NCI-H510A treated with DMSO at 0.1 percent for 48 hours (cell line): ENCODE measurements at regions not wholly inside any gene's neighbourhood (a gene's known extent, or its start where the extent isn't known, plus 50 kb on each side); places are given as distances from the start of the nearest gene placed in this dataset.
"Not testable (repeated sequence)": the region's sequence is repeated elsewhere in the genome, so short reads cannot be mapped to it uniquely, and the experiment has no call there.

Source experiments
- DNase-seq: peaks from one replicate; lab custom pipeline; 2025; lab: John Stamatoyannopoulos, UW

DNA sequence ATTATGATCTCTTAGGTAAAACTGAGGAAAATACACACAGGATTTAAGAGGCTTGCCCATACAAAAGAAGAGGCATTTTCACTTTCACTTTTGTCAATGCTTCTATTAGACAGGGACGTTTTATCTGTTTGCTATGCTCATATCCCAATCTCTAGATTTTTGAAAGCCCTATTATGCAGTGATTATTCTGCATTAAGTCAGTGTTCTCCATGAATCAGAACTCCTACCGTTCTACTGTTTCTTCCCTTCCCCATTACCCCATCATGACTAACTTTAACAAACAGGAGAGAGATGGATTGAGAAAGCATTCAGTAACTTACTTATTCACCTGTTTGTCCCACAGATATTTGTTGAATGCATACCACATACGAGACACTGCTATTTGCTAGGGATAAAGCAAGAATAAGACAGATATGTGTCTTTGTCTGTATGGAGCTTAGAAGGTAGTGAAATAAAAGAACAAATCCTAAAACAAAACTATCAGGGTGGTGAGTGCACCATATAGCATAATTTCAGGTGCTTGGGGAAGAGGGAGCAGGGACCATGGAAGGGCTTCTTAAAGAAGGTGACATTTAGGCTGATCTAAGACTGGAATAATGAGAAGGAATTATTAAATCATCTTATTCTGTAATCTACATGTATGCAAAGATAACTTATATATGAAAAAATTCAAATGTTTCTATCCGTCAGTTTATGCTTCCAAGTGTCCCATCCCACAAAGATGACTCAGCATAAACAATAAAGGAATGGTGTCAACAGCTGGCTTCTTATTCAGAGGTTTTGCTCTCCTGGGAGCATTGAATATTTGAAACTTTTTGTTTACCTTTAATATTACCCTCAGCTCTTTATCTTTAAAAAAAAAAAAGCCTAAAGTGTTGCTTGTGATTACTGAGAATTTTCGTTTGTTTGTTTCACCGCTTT lies 328.1 kb downstream of the HINT1 start:
- peak; percentile 2 for DNase-seq

GRCh38 chr5:130817598-130818384 lies 347.3 kb downstream of the HINT1 start:
- DNase-seq = not testable (repeated sequence)

DNA sequence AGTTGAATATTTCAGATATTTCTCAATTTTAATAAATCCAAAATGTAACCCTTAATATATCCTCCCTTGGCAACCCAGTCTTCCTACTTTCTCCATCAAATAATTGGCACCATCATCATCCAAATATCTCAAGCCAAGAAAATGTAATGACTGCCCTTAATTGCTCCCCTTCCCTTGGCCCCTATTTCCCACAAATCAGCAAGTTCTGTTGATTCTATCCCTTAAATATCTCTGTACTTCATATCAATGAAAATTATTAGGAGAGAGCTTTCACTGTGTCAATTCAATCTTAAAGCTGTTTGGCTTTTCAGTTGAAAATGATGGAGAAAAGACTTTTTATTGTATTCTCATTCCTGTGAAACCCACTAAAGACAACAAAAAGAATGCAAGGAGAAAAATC lies 349.8 kb downstream of the HINT1 start:
- no peak for DNase-seq

DNA sequence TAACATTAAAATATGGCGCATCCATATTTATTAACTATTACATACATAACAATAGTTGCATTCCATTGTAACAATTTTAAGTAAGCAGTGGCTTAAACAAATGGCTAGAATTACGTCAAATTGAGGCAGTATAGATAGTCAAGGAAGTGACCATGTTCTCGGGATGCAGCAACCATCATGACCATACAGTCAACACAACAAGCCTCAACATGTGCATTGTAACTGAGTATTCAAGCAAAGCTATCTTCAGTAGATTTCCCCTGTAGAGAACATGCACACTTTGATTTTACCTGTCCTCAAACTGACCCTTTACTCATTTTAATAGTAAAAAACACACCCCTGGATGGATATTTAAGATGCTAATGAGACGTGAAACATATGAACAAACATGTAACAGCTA lies 356.4 kb downstream of the HINT1 start:
- DNase-seq = no peak

- no peak for DNase-seq
Observed at GRCh38 chr5:130805648-130806047, 359.4 kb downstream of the HINT1 start.

- DNase-seq = no peak
Observed at GRCh38 chr5:130805036-130805435, 360.0 kb downstream of the HINT1 start.

DNA sequence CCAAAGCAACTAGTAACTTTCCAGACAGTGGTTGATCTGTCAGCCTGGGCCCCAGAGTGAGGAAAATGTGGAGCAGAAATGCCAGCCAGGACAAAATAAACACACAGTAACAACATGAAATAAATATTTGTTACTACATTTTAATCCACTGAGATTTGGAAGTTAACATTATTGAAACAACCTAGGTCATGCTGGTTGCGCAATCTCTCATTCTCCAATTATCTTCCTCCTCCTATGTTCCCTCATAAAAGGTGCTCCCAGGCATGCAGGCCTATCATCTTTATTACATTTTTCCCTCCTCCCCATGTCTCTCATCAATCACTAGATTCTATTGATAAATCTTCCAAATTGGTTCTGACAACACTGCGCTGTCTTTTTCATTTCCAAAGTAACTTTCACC lies 363.1 kb downstream of the HINT1 start:
- DNase-seq = no peak

GRCh38 chr5:130799015-130799414 lies 366.0 kb downstream of the HINT1 start:
- no peak for DNase-seq

DNA sequence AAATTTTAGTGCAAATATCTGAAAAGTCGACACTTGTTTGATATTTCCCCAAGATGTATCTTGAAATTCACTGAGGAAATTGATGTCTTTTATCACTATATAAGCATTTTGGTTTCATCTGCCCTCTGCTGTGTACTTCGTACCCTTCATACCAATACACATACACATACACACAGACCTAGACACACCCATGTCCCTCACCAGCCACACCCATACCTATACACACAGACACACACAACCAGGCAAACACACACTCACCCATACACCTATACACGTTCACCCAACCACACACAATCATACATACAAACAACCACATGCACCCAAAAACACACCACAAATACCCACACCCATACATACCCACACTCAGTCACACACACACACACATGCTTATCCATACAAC lies 367.8 kb downstream of the HINT1 start:
- no peak for DNase-seq

DNA sequence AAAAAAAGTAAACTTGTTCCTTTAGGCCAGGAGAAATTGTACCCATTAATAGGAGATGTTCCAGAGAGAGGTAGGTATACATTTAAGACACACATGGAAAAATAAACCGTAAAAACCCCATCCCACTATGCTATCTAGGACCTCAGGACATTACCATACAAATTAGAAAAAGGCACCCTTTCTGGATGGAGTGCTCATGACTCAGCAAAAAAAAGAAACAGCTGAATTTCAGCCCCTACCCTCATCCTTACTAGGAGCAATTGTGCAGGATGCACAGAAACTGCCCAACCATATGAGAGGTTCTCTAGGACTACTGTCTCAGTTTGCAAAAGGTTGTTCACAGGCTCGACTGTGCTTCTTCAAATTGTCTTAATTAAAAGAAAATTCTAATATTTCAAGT lies 368.2 kb downstream of the HINT1 start:
- DNase-seq = no peak

- no peak for DNase-seq
Observed at GRCh38 chr5:130796032-130796431, 369.0 kb downstream of the HINT1 start.

GRCh38 chr5:130795037-130795436 lies 370.0 kb downstream of the HINT1 start:
- DNase-seq = no peak

- DNase-seq = no peak
Observed at GRCh38 chr5:130777794-130778193, 387.3 kb downstream of the HINT1 start.

GRCh38 chr5:130773813-130774212 lies 391.2 kb downstream of the HINT1 start:
- DNase-seq = no peak

DNA sequence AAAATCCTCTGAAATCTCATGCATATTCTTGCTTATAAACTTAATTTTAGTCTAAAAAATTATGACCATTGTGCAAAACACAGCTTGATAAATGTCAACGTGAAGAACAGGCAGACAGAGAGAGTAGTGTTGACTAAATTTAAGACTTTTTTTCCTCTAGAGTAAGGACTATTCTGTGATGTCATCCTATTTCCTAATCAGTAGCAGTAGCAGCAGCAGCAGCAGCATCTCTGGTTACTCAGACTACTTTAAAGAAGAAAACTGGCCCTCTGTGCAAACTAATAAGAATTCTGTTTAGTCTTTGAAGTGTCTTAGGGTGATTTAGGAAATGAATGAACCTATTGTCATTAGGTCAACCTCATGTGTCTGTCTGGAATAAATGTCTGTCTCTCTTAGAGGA lies 403.0 kb downstream of the HINT1 start:
- no peak for DNase-seq

- no peak for DNase-seq
Observed at GRCh38 chr5:130759061-130759460, 406.0 kb downstream of the HINT1 start.

DNA sequence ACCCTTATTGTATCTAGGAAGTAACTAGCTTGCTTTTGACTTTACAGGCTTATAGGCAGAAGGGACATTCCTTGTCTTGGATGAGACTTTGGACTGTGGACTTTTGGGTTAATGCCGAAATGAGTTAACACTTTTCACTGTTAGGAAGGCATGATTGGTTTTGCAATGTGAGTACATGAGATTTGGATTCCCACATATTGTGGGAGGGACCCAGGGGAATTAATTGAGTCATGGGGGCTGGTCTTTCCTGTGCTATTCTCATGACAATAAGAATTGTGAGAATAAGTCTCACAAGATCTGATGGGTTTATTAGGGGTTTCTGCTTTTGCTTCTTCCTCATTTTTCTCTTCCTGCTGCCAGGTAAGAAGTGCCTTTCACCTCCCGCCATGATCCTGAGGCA lies 417.5 kb downstream of the HINT1 start:
- DNase-seq = no peak

GRCh38 chr5:130746641-130747040 lies 418.4 kb downstream of the HINT1 start:
- not testable (repeated sequence) for DNase-seq

- no peak for DNase-seq
Observed at GRCh38 chr5:130743092-130743491, 422.0 kb downstream of the HINT1 start.

- DNase-seq = no peak
Observed at GRCh38 chr5:130740047-130740569, 424.9 kb downstream of the HINT1 start.

- DNase-seq = no peak
Observed at GRCh38 chr5:130731839-130732238, 433.2 kb downstream of the HINT1 start.

- no peak for DNase-seq
Observed at GRCh38 chr5:130729541-130729940, 435.5 kb downstream of the HINT1 start.

GRCh38 chr5:130727830-130728229 lies 437.2 kb downstream of the HINT1 start:
- DNase-seq = no peak
